NCI-H526 (cell line): ENCODE measurements at regions not wholly inside any gene's neighbourhood (a gene's known extent, or its start where the extent isn't known, plus 50 kb on each side); places are given as distances from the start of the nearest gene placed in this dataset.
"Not testable (repeated sequence)": the region's sequence is repeated elsewhere in the genome, so short reads cannot be mapped to it uniquely, and the experiment has no call there.

Source experiments
- DNase-seq, 2 experiments: peaks; one replicate each; lab custom pipeline; 2025; lab: John Stamatoyannopoulos, UW

- not testable (repeated sequence) for DNase-seq
These were observed 142.1 kb downstream of the SPATA31A6 start for GRCh38 chr9:42325561-42325960.

- DNase-seq: not testable (repeated sequence)
These were observed 143.0 kb downstream of the SPATA31A6 start for GRCh38 chr9:42326482-42326881.

GRCh38 chr9:42335342-42335741, 151.9 kb downstream of the SPATA31A6 start:
- not testable (repeated sequence) for DNase-seq

- not testable (repeated sequence) for DNase-seq
These were observed 152.7 kb downstream of the SPATA31A6 start for GRCh38 chr9:42335984-42336657.

- not testable (repeated sequence) for DNase-seq
These were observed 154.8 kb downstream of the SPATA31A6 start for GRCh38 chr9:42338275-42338674.

- DNase-seq: not testable (repeated sequence)
These were observed 156.4 kb downstream of the SPATA31A6 start for GRCh38 chr9:42339671-42340434.

GRCh38 chr9:42340435-42340723, 156.9 kb downstream of the SPATA31A6 start:
- not testable (repeated sequence) for DNase-seq

GRCh38 chr9:42341860-42342259, 158.4 kb downstream of the SPATA31A6 start:
- not testable (repeated sequence) for DNase-seq

- not testable (repeated sequence) for DNase-seq
These were observed 158.8 kb downstream of the SPATA31A6 start for GRCh38 chr9:42342297-42342696.

GRCh38 chr9:42344508-42344907, 161.0 kb downstream of the SPATA31A6 start:
- DNase-seq: not testable (repeated sequence)

- DNase-seq: not testable (repeated sequence)
These were observed 163.5 kb downstream of the SPATA31A6 start for GRCh38 chr9:42346916-42347315.

- DNase-seq: not testable (repeated sequence)
These were observed 165.7 kb downstream of the SPATA31A6 start for GRCh38 chr9:42349181-42349580.

GRCh38 chr9:42350412-42350811, 167.0 kb downstream of the SPATA31A6 start:
- not testable (repeated sequence) for DNase-seq

GRCh38 chr9:42357604-42358373, 174.3 kb downstream of the SPATA31A6 start:
- not testable (repeated sequence) for DNase-seq

GRCh38 chr9:42358626-42359247, 175.3 kb downstream of the SPATA31A6 start:
- not testable (repeated sequence) for DNase-seq

- not testable (repeated sequence) for DNase-seq
These were observed 181.2 kb downstream of the SPATA31A6 start for GRCh38 chr9:42364410-42365243.

GRCh38 chr9:42365244-42365945, 181.9 kb downstream of the SPATA31A6 start:
- DNase-seq: not testable (repeated sequence)

- not testable (repeated sequence) for DNase-seq
These were observed 184.9 kb downstream of the SPATA31A6 start for GRCh38 chr9:42368279-42368881.

GRCh38 chr9:42370172-42370571, 186.7 kb downstream of the SPATA31A6 start:
- not testable (repeated sequence) for DNase-seq

GRCh38 chr9:42371417-42371816, 188.0 kb downstream of the SPATA31A6 start:
- DNase-seq: not testable (repeated sequence)
